ENCODE measurements at regions not wholly inside any gene's neighbourhood (a gene's known extent, or its start where the extent isn't known, plus 50 kb on each side); places are given as distances from the start of the nearest gene placed in this dataset.
"Not testable (repeated sequence)": the region's sequence is repeated elsewhere in the genome, so short reads cannot be mapped to it uniquely, and the experiment has no call there.

GRCh38 chr13:80939581-80939980 lies 598.7 kb upstream of the SPRY2 start:
- Histone ChIP-seq H3K27ac (no peak overlapping the region), H3K4me3 (no peak overlapping the region), H3K36me3 (no peaks in the 10 kb centered on the region), H3K9me3 (no peaks in the 10 kb centered on the region), H3K27me3 (no peaks in the 10 kb centered on the region), H3K4me1 (no peaks in the 10 kb centered on the region)
- DNase-seq, result no peak
- WGBS, 2 donors, result 83 to 85% methylated on average over 2 of the region's 2 CpGs
- no peak for TF ChIP-seq POLR2A (IDR thresholded peaks at IDR 0.05)
- TF ChIP-seq, protein P1, sequence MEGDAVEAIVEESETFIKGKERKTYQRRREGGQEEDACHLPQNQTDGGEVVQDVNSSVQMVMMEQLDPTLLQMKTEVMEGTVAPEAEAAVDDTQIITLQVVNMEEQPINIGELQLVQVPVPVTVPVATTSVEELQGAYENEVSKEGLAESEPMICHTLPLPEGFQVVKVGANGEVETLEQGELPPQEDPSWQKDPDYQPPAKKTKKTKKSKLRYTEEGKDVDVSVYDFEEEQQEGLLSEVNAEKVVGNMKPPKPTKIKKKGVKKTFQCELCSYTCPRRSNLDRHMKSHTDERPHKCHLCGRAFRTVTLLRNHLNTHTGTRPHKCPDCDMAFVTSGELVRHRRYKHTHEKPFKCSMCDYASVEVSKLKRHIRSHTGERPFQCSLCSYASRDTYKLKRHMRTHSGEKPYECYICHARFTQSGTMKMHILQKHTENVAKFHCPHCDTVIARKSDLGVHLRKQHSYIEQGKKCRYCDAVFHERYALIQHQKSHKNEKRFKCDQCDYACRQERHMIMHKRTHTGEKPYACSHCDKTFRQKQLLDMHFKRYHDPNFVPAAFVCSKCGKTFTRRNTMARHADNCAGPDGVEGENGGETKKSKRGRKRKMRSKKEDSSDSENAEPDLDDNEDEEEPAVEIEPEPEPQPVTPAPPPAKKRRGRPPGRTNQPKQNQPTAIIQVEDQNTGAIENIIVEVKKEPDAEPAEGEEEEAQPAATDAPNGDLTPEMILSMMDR (IDR thresholded peaks at IDR 0.05), result no peak
- no peak for TF ChIP-seq EP300 (IDR thresholded peaks at IDR 0.05)
- TF ChIP-seq POLR2AphosphoS5 (IDR thresholded peaks at IDR 0.05), result no peak
- no peak for ATAC-seq (ENCODE audit: low FRiP score in 2 of 2)

GRCh38 chr13:80931766-80932165 lies 590.8 kb upstream of the SPRY2 start:
- H3K4me1 ChIP-seq, result no peaks in the 10 kb centered on the region
- WGBS, 2 donors, result 50 to 55% methylated on average over 2 of the region's 2 CpGs
- H3K4me3 ChIP-seq, result no peak overlapping the region
- H3K36me3 ChIP-seq, result no peaks in the 10 kb centered on the region
- ATAC-seq (ENCODE audit: low FRiP score in 2 of 2), result no peak
- H3K27ac ChIP-seq, result no peak overlapping the region
- no peaks in the 10 kb centered on the region for H3K9me3 ChIP-seq
- no peak for DNase-seq
- no peaks in the 10 kb centered on the region for H3K27me3 ChIP-seq
- TF ChIP-seq, protein P1 (IDR thresholded peaks at IDR 0.05), result no peak
- TF ChIP-seq EP300 (IDR thresholded peaks at IDR 0.05) (no peak), POLR2A (IDR thresholded peaks at IDR 0.05) (no peak), POLR2AphosphoS5 (IDR thresholded peaks at IDR 0.05) (no peak)

- Histone ChIP-seq H3K4me1 (no peaks in the 10 kb centered on the region), H3K27ac (no peak overlapping the region), H3K36me3 (no peaks in the 10 kb centered on the region), H3K27me3 (no peaks in the 10 kb centered on the region), H3K4me3 (no peak overlapping the region), H3K9me3 (no peaks in the 10 kb centered on the region)
- DNase-seq, result no peak
- 61 to 71% methylated on average over 1 of the region's 1 CpG for WGBS, 2 donors
- TF ChIP-seq, protein P1 (IDR thresholded peaks at IDR 0.05), result no peak
- no peak for ATAC-seq (ENCODE audit: low FRiP score in 2 of 2)
Measured at GRCh38 chr13:80931118-80931517, 590.2 kb upstream of the SPRY2 start.

GRCh38 chr13:80928241-80928640 lies 587.3 kb upstream of the SPRY2 start:
- Histone ChIP-seq H3K4me1 (no peaks in the 10 kb centered on the region), H3K36me3 (no peaks in the 10 kb centered on the region), H3K27me3 (no peaks in the 10 kb centered on the region), H3K9me3 (no peaks in the 10 kb centered on the region), H3K4me3 (no peak overlapping the region), H3K27ac (no peak overlapping the region)
- DNase-seq (no peak), ATAC-seq (ENCODE audit: low FRiP score in 2 of 2) (no peak)
- no peak for TF ChIP-seq POLR2A (IDR thresholded peaks at IDR 0.05)
- TF ChIP-seq POLR2AphosphoS5 (IDR thresholded peaks at IDR 0.05), result no peak
- TF ChIP-seq, protein P1 (IDR thresholded peaks at IDR 0.05), result no peak
- no peak for TF ChIP-seq EP300 (IDR thresholded peaks at IDR 0.05)
- 84 to 90% methylated on average over 3 of the region's 3 CpGs for WGBS, 2 donors

GRCh38 chr13:80926024-80926423 lies 585.1 kb upstream of the SPRY2 start:
- ATAC-seq (ENCODE audit: low FRiP score in 2 of 2); DNase-seq; H3K36me3 ChIP-seq; H3K9me3 ChIP-seq; H3K27ac ChIP-seq; H3K4me1 ChIP-seq; H3K27me3 ChIP-seq; H3K4me3 ChIP-seq: not testable (repeated sequence)
- 92 to 93% methylated on average over 3 of the region's 3 CpGs for whole genome bisulfite sequencing, 2 donors

All from upper lobe of left lung (tissue), 6 donors.